ENCODE measurements at regions not wholly inside any gene's neighbourhood (a gene's known extent, or its start where the extent isn't known, plus 50 kb on each side); places are given as distances from the start of the nearest gene placed in this dataset.

- no peaks in the 10 kb centered on the region for H3K4me1 ChIP-seq (ENCODE audit: insufficient read depth)
- intact Hi-C loops (cut with DNase I) = no loop called here
- H3K9me3 ChIP-seq = no peaks in the 10 kb centered on the region
- no peak overlapping the region for H3K27ac ChIP-seq
- no peak for DNase-seq
- H3K4me3 ChIP-seq = no peak overlapping the region
- no peaks in the 10 kb centered on the region for H3K36me3 ChIP-seq
- H3K27me3 ChIP-seq = no peaks in the 10 kb centered on the region
- WGBS, 3 donors = 90 to 93% (median 91%) methylated on average over 5 of the region's 5 CpGs
- TF ChIP-seq EP300 (IDR thresholded peaks at IDR 0.05) = no peak
- no peak for TF ChIP-seq POLR2A (IDR thresholded peaks at IDR 0.05)
- TF ChIP-seq CTCF (IDR thresholded peaks at IDR 0.05) = no peak
Observed at GRCh38 chr7:115116773-115117715, 195.2 kb downstream of the MDFIC start.

- Histone ChIP-seq H3K27ac (no peak overlapping the region), H3K27me3 (no peaks in the 10 kb centered on the region), H3K4me1 (ENCODE audit: insufficient read depth) (peaks cover 1% of the 10 kb centered on the region), H3K36me3 (no peaks in the 10 kb centered on the region), H3K9me3 (no peaks in the 10 kb centered on the region), H3K4me3 (no peak overlapping the region)
- intact Hi-C loops (cut with DNase I) = no loop called here
- WGBS, 3 donors = 82 to 89% (median 89%) methylated on average over 3 of the region's 3 CpGs
- TF ChIP-seq POLR2A (IDR thresholded peaks at IDR 0.05) = no peak
- no peak for TF ChIP-seq CTCF (IDR thresholded peaks at IDR 0.05)
- no peak for TF ChIP-seq EP300 (IDR thresholded peaks at IDR 0.05)
- no peak for DNase-seq
Observed at GRCh38 chr7:115113776-115114175, 191.9 kb downstream of the MDFIC start.

GRCh38 chr7:115113131-115113530 is 191.2 kb downstream of the MDFIC start:
- Histone ChIP-seq H3K27ac (no peak overlapping the region), H3K9me3 (no peaks in the 10 kb centered on the region), H3K27me3 (no peaks in the 10 kb centered on the region), H3K36me3 (no peaks in the 10 kb centered on the region), H3K4me3 (no peak overlapping the region), H3K4me1 (ENCODE audit: insufficient read depth) (peaks cover 1% of the 10 kb centered on the region)
- 96 to 97% (median 97%) methylated on average over 3 of the region's 3 CpGs for WGBS, 3 donors
- no peak for DNase-seq
- TF ChIP-seq CTCF (IDR thresholded peaks at IDR 0.05) (no peak), EP300 (IDR thresholded peaks at IDR 0.05) (no peak), POLR2A (IDR thresholded peaks at IDR 0.05) (no peak)
- intact Hi-C loops (cut with DNase I) = no loop called here

- no peak for DNase-seq
- TF ChIP-seq POLR2A (IDR thresholded peaks at IDR 0.05) = no peak
- no peak for TF ChIP-seq CTCF (IDR thresholded peaks at IDR 0.05)
- no peak for TF ChIP-seq EP300 (IDR thresholded peaks at IDR 0.05)
- WGBS, 3 donors = 64 to 76% (median 65%) methylated on average over 1 of the region's 1 CpG
- Histone ChIP-seq H3K27me3 (no peaks in the 10 kb centered on the region), H3K4me3 (no peak overlapping the region), H3K36me3 (no peaks in the 10 kb centered on the region), H3K4me1 (ENCODE audit: insufficient read depth) (peaks cover 1% of the 10 kb centered on the region), H3K9me3 (no peaks in the 10 kb centered on the region), H3K27ac (no peak overlapping the region)
- intact Hi-C loops (cut with DNase I) = no loop called here
Observed at GRCh38 chr7:115110523-115110922, 188.6 kb downstream of the MDFIC start.

All from ovary (tissue), 7 donors.